ENCODE measurements at regions not wholly inside any gene's neighbourhood (a gene's known extent, or its start where the extent isn't known, plus 50 kb on each side); places are given as distances from the start of the nearest gene placed in this dataset.

DNA sequence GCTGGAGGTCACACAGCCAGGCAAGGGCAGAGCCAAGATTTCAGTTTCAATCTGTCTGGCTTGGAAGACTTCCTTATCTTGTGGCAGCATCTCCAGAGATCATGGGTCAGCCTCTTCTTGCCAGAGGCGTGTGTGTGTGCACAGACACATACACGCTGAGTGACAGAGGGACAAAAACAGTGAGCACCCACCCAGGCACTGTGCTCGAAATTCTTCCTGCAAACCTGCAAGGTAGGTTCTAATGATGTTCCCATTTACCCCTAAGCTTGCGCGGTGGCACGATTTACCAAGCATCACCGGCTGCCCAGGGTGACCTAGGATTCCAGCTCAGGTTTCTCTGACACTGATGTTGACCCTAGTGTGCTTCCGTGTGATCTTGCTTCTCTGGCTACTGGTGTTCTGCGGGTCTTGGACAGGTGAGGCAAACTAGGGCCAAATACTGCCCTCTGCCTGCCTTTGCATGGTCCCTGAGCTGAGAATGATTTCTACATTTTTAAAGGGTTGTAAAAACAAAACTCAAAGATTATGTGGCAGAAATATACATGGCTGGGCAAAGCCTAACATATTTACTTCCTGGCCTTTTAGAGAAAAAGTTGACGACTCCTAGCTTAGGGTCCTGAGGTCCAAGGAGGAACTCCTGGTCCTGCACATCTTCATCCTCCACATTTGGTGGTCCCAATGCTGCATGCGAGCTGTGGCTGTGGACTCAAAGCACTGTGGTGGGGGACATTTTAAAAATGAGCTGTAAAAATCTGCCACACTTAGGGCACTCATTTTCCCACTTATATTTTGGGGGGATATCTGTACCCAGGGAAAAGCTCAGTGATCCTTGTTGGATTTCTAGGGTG, 268.5 kb downstream of the RPS24 start:
- no peak for TF ChIP-seq CTCF (conservative IDR thresholded peaks at IDR 0.05; ENCODE audit: low read depth, low read length)
- TF ChIP-seq EZH2 (IDR thresholded peaks at IDR 0.05; ENCODE audit: borderline replicate concordance, low read depth, low read length, poor library complexity, severe bottlenecking): no peak
